ENCODE measurements at regions not wholly inside any gene's neighbourhood (a gene's known extent, or its start where the extent isn't known, plus 50 kb on each side); places are given as distances from the start of the nearest gene placed in this dataset.

- no peaks in the 10 kb centered on the region for H3K9me3 ChIP-seq (replicated peaks; ENCODE audit: control insufficient read depth, insufficient read depth, low read length)
- no TSS peak for BruUV-seq (replicated peaks)
- in situ Hi-C loops (cut with MboI) (no loop called here), intact Hi-C loops (cut with micrococcal nuclease; ENCODE audit: unreplicated experiment) (no loop called here)
- no peak overlapping the region for H3K27ac ChIP-seq (ENCODE audit: control insufficient read depth, insufficient read depth)
- ChIA-PET RAD21 (ENCODE audit: unreplicated experiment) (no interaction called here), POLR2A (no interaction called here), SMC1A (ENCODE audit: uncharacterized antibody, unreplicated experiment) (no interaction called here), CTCF (no interaction called here)
- ATAC-seq = no peak
- H3K9ac ChIP-seq (ENCODE audit: control insufficient read depth, insufficient read depth, low read length) = no peak overlapping the region
- no peak for FAIRE-seq
- no peaks in the 10 kb centered on the region for H3K27me3 ChIP-seq (replicated peaks in 1 of 2; ENCODE audit: control insufficient read depth in 2 of 2, insufficient read depth in 2 of 2, low read length in 1 of 2)
- 54% methylated on average over 23 of the region's 24 CpGs for WGBS (ENCODE audit: insufficient coverage, insufficient replicate concordance, low lambda C conversion rate, missing lambda C conversion rate)
- H3K79me2 ChIP-seq (ENCODE audit: control insufficient read depth, insufficient read depth, low read length) = no peaks in the 10 kb centered on the region
- H2AFZ ChIP-seq (ENCODE audit: control insufficient read depth, low read depth, low read length) = no peak overlapping the region
- TF ChIP-seq, protein P1, sequence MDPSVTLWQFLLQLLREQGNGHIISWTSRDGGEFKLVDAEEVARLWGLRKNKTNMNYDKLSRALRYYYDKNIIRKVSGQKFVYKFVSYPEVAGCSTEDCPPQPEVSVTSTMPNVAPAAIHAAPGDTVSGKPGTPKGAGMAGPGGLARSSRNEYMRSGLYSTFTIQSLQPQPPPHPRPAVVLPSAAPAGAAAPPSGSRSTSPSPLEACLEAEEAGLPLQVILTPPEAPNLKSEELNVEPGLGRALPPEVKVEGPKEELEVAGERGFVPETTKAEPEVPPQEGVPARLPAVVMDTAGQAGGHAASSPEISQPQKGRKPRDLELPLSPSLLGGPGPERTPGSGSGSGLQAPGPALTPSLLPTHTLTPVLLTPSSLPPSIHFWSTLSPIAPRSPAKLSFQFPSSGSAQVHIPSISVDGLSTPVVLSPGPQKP (IDR thresholded peaks at IDR 0.05; ENCODE audit: low read depth, low read length) = no peak
- TF ChIP-seq PAX5 (IDR thresholded peaks at IDR 0.05; ENCODE audit: borderline replicate concordance, low read depth, low read length) (no peak), NFYA (IDR thresholded peaks at IDR 0.05; ENCODE audit: borderline replicate concordance, low read depth, low read length) (no peak), CBX5 (IDR thresholded peaks at IDR 0.05; ENCODE audit: low read depth) (no peak), RBBP5 (conservative IDR thresholded peaks at IDR 0.05) (no peak), BRCA1 (IDR thresholded peaks at IDR 0.05; ENCODE audit: low read depth, low read length) (no peak), IKZF2 (IDR thresholded peaks at IDR 0.05) (no peak), TAF1 (IDR thresholded peaks at IDR 0.05; ENCODE audit: borderline replicate concordance, low read depth, low read length) (no peak), NRF1 (conservative IDR thresholded peaks at IDR 0.05; ENCODE audit: low read depth, low read length) (no peak), GATAD2B (conservative IDR thresholded peaks at IDR 0.05; ENCODE audit: low read depth) (no peak)
- no peaks in the 10 kb centered on the region for H3K4me1 ChIP-seq (ENCODE audit: control insufficient read depth, insufficient read depth, low read length)
- no peak overlapping the region for H3K4me3 ChIP-seq
- H3K4me2 ChIP-seq (ENCODE audit: control insufficient read depth, insufficient read depth) = no peak overlapping the region
- no peaks in the 10 kb centered on the region for H3K36me3 ChIP-seq (ENCODE audit: control insufficient read depth in 2 of 2, insufficient read depth in 2 of 2, low read length in 1 of 2)
- DNase-seq (ENCODE audit: low read depth, low spot score) = no peak
- H4K20me1 ChIP-seq (ENCODE audit: control insufficient read depth, insufficient read depth) = no peaks in the 10 kb centered on the region
Measured at GRCh38 chr18:73756256-73757091, 391.2 kb downstream of the FBXO15 start.
